Right lung (tissue), 2 donors: ENCODE measurements at regions not wholly inside any gene's neighbourhood (a gene's known extent, or its start where the extent isn't known, plus 50 kb on each side); places are given as distances from the start of the nearest gene placed in this dataset.
A peak's percentile ranks its signal among the peaks of the same experiment; 100 is the strongest.
"Not testable (repeated sequence)": the region's sequence is repeated elsewhere in the genome, so short reads cannot be mapped to it uniquely, and the experiment has no call there.

Experiments
- DNase-seq, 2 donors: peaks; one replicate each; pipeline ENCODE4 v3.0.0-alpha.2; 2013

GRCh38 chr4:104549736-104550135 is 55.0 kb upstream of the CXXC4 start:
- no peak for DNase-seq

- DNase-seq: no peak
These were observed 64.8 kb upstream of the CXXC4 start for GRCh38 chr4:104559502-104559901.

GRCh38 chr4:104571341-104571740 is 76.6 kb upstream of the CXXC4 start:
- no peak for DNase-seq

GRCh38 chr4:104574371-104574770 is 79.7 kb upstream of the CXXC4 start:
- no peak for DNase-seq

GRCh38 chr4:104575278-104575677 is 80.6 kb upstream of the CXXC4 start:
- DNase-seq: no peak

- DNase-seq: no peak
These were observed 82.7 kb upstream of the CXXC4 start for GRCh38 chr4:104577405-104577804.

GRCh38 chr4:104581476-104581875 is 86.8 kb upstream of the CXXC4 start:
- DNase-seq: not testable (repeated sequence)

GRCh38 chr4:104582056-104582455 is 87.4 kb upstream of the CXXC4 start:
- not testable (repeated sequence) for DNase-seq

- DNase-seq: no peak
These were observed 94.7 kb upstream of the CXXC4 start for GRCh38 chr4:104589264-104589868.

GRCh38 chr4:104591510-104591911 is 96.8 kb upstream of the CXXC4 start:
- DNase-seq: peak; percentile 43 to 55

GRCh38 chr4:104592183-104592582 is 97.5 kb upstream of the CXXC4 start:
- no peak for DNase-seq

- peak in 1 of 2 donors; percentile 37 for DNase-seq
These were observed 98.3 kb upstream of the CXXC4 start for GRCh38 chr4:104593019-104593418.

GRCh38 chr4:104596189-104596588 is 101.5 kb upstream of the CXXC4 start:
- DNase-seq: no peak

- no peak for DNase-seq
These were observed 120.8 kb upstream of the CXXC4 start for GRCh38 chr4:104615496-104615895.

GRCh38 chr4:104615926-104616325 is 121.2 kb upstream of the CXXC4 start:
- DNase-seq: no peak

- peak; percentile 49 to 56 for DNase-seq
These were observed 121.7 kb upstream of the CXXC4 start for GRCh38 chr4:104616401-104616820.

- DNase-seq: no peak
These were observed 131.0 kb upstream of the CXXC4 start for GRCh38 chr4:104625706-104626105.

GRCh38 chr4:104629601-104630000 is 134.9 kb upstream of the CXXC4 start:
- no peak for DNase-seq

GRCh38 chr4:104630272-104630671 is 135.6 kb upstream of the CXXC4 start:
- DNase-seq: no peak

- no peak for DNase-seq
These were observed 136.3 kb upstream of the CXXC4 start for GRCh38 chr4:104631000-104631399.

GRCh38 chr4:104641418-104641817 is 146.7 kb upstream of the CXXC4 start:
- DNase-seq: no peak

GRCh38 chr4:104642521-104642920 is 147.8 kb upstream of the CXXC4 start:
- DNase-seq: no peak

- no peak for DNase-seq
These were observed 149.1 kb upstream of the CXXC4 start for GRCh38 chr4:104643805-104644204.

- DNase-seq: no peak
These were observed 154.9 kb upstream of the CXXC4 start for GRCh38 chr4:104649631-104650030.
